ENCODE measurements at regions not wholly inside any gene's neighbourhood (a gene's known extent, or its start where the extent isn't known, plus 50 kb on each side); places are given as distances from the start of the nearest gene placed in this dataset.

- TF ChIP-seq POLR2A (IDR thresholded peaks at IDR 0.05) (no peak), CTCF (IDR thresholded peaks at IDR 0.05) (no peak)
Observed at GRCh38 chr5:165130656-165131055, 1625.2 kb downstream of the MAT2B start.
